Naive thymus-derived CD4-positive, alpha-beta T cell (primary cell): ENCODE measurements at regions not wholly inside any gene's neighbourhood (a gene's known extent, or its start where the extent isn't known, plus 50 kb on each side); places are given as distances from the start of the nearest gene placed in this dataset.

Source experiments
- ATAC-seq: fragments of 150-1000 bp; cut with Tn5 transposase; 2 replicates; pipeline ENCODE4 v1.10.0; 2021; ENCODE audit warnings: mild to moderate bottlenecking, moderate library complexity
- CTCF ChIA-PET: fragments of 350-600 bp; sonication (Branson Sonifier 250); formaldehyde crosslinking; loops from one replicate; lab custom pipeline; 2021; ENCODE audit warnings: antibody characterized with exemption; lab: Charles Lee
- POLR2A ChIA-PET: fragments of 350-600 bp; sonication (Branson Sonifier 250); formaldehyde crosslinking; loops from one replicate; lab custom pipeline; 2021; ENCODE audit warnings: antibody characterized with exemption, inconsistent platforms; lab: Charles Lee
- DNase-seq, 9 donors: peaks; one replicate each; pipeline versions ENCODE4 v3.0.0 to v3.0.0-alpha.2; 2020 to 2022; ENCODE audit warnings: mixed read lengths in 1 of 9
- H3K27ac ChIP-seq: one replicate; pipeline ENCODE4 v1.7.0; 2013; ENCODE audit warnings: mild to moderate bottlenecking, low read depth, low read length, moderate library complexity
- H3K27me3 ChIP-seq, 2 donors: one replicate each; pipeline ENCODE4 v1.7.0; 2013; ENCODE audit warnings: low read length in 2 of 2, mild to moderate bottlenecking in 2 of 2, moderate library complexity in 2 of 2; ENCODE audit not compliant: control insufficient read depth in 2 of 2, insufficient read depth in 2 of 2
- H3K36me3 ChIP-seq, 3 experiments: 1 replicate in 2 of 3; 2 replicates in 1 of 3; pipeline ENCODE4 v1.7.0; 2013; ENCODE audit warnings: low read length in 3 of 3, mild to moderate bottlenecking in 3 of 3, moderate library complexity in 1 of 3; ENCODE audit not compliant: insufficient read depth in 3 of 3, control insufficient read depth in 2 of 3
- H3K4me1 ChIP-seq, 2 donors: one replicate each; pipeline ENCODE4 v1.7.0; 2013; ENCODE audit warnings: low read length in 2 of 2, mild to moderate bottlenecking in 2 of 2, moderate library complexity in 1 of 2; ENCODE audit not compliant: control insufficient read depth in 2 of 2, insufficient read depth in 2 of 2
- H3K4me3 ChIP-seq: 2 replicates; pipeline ENCODE4 v1.7.0; 2013; ENCODE audit warnings: mild to moderate bottlenecking, low read length
- H3K9me3 ChIP-seq, 3 experiments: 1 replicate in 2 of 3; 2 replicates in 1 of 3; pipeline ENCODE4 v1.7.0; 2013; ENCODE audit warnings: low read length in 3 of 3; ENCODE audit not compliant: control insufficient read depth in 2 of 3
- H3K27ac Mint-ChIP-seq, 9 donors: one replicate each; pipeline ENCODE4 v1.8.0; 2020 to 2022; ENCODE audit warnings: mixed read lengths in 9 of 9, mild to moderate bottlenecking in 8 of 9, moderate library complexity in 5 of 9, inconsistent platforms in 2 of 9
- H3K27me3 Mint-ChIP-seq, 5 donors: one replicate each; pipeline ENCODE4 v1.8.0; 2021 to 2022; ENCODE audit warnings: mixed read lengths in 5 of 5, mild to moderate bottlenecking in 1 of 5
- H3K36me3 Mint-ChIP-seq, 5 donors: one replicate each; pipeline ENCODE4 v1.8.0; 2020 to 2022; ENCODE audit warnings: mixed read lengths in 5 of 5, mild to moderate bottlenecking in 3 of 5, inconsistent platforms in 1 of 5
- H3K4me1 Mint-ChIP-seq, 7 donors: one replicate each; pipeline ENCODE4 v1.8.0; 2020 to 2022; ENCODE audit warnings: mixed read lengths in 7 of 7, mild to moderate bottlenecking in 3 of 7, inconsistent platforms in 1 of 7
- H3K4me3 Mint-ChIP-seq, 10 donors: one replicate each; pipeline ENCODE4 v1.8.0; 2020 to 2022; ENCODE audit warnings: mild to moderate bottlenecking in 10 of 10, mixed read lengths in 10 of 10, moderate library complexity in 6 of 10, inconsistent platforms in 2 of 10
- H3K9me3 Mint-ChIP-seq, 11 donors: one replicate each; pipeline ENCODE4 v1.8.0; 2020 to 2022; ENCODE audit warnings: mixed read lengths in 11 of 11, mild to moderate bottlenecking in 4 of 11, inconsistent platforms in 1 of 11, moderate library complexity in 1 of 11
- intact Hi-C, 2 donors: fragments of 100-400 bp; cut with micrococcal nuclease; formaldehyde crosslinking; loops; one replicate each; pipeline ENCODE4 v1.15.1; 2023

DNA sequence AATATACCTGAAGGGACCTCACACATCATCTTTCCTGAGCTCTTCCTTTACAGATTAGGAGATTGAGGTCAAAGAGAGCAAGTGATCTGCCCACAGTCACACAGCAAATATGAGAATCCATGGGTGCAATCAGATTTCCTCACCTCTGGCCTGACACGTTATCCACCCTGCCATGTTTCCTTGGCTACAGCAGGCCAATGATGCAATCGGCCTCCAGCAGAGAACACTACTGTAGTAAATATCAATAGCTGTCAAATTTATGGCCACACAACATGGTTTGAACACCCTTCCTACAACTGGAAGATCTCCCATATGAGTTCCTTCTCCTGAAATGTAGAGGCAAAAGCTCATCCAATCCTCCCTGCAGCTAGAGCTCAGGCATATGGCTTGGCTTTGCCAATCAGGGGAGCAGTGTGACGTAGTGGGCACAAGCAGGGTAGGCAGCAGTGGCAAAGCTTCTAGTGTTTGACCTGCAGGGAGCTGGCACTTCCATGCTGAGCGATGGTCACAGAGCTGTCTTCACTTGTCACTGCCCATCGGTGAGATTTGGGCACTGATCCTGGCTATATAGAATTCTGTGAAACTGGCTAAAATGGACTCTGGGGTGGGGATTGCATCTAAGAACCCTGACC lies 271.3 kb downstream of the TJP1 start:
- Histone ChIP-seq H3K9me3 (peaks cover 0 to 4% (median 0%) of the 10 kb centered on the region in 3 experiments), H3K4me1 (no peaks in the 10 kb centered on the region), H3K4me3 (no peak overlapping the region), H3K36me3 (no peaks in the 10 kb centered on the region), H3K27ac (no peak overlapping the region), H3K27me3 (no peaks in the 10 kb centered on the region)
- Mint-ChIP-seq H3K4me1 (no peaks in the 10 kb centered on the region), H3K9me3 (peaks cover 3 to 15% (median 6%) of the 10 kb centered on the region in 11 donors), H3K36me3 (peaks cover 0 to 4% (median 0%) of the 10 kb centered on the region in 5 donors), H3K27me3 (peaks cover 0 to 45% (median 17%) of the 10 kb centered on the region in 5 donors), H3K27ac (no peak overlapping the region), H3K4me3 (no peak overlapping the region)
- no peak for DNase-seq
- no peak for ATAC-seq
- intact Hi-C loops = no loop called here
- ChIA-PET CTCF (no interaction called here), POLR2A (no interaction called here)

- ATAC-seq = no peak
- no peak overlapping the region for H3K4me3 ChIP-seq
- no peaks in the 10 kb centered on the region for H3K4me1 Mint-ChIP-seq
- H3K27ac Mint-ChIP-seq = no peak overlapping the region
- no peak overlapping the region for H3K4me3 Mint-ChIP-seq
- no peaks in the 10 kb centered on the region for H3K36me3 ChIP-seq
- DNase-seq = no peak
- H3K36me3 Mint-ChIP-seq = peaks cover 0 to 7% (median 0%) of the 10 kb centered on the region in 5 donors
- ChIA-PET POLR2A (no interaction called here), CTCF (no interaction called here)
- no peaks in the 10 kb centered on the region for H3K27me3 ChIP-seq
- intact Hi-C loops = no loop called here
- peaks cover 5 to 29% (median 10%) of the 10 kb centered on the region in 11 donors for H3K9me3 Mint-ChIP-seq
- H3K27me3 Mint-ChIP-seq = peaks cover 0 to 33% (median 22%) of the 10 kb centered on the region in 5 donors
- H3K4me1 ChIP-seq = no peaks in the 10 kb centered on the region
- no peak overlapping the region for H3K27ac ChIP-seq
- H3K9me3 ChIP-seq = peaks cover 0 to 4% (median 0%) of the 10 kb centered on the region in 3 experiments
Observed at GRCh38 chr15:29548006-29548405, 274.3 kb downstream of the TJP1 start.

GRCh38 chr15:29544513-29545128 lies 275.0 kb upstream of the NSMCE3 start:
- ATAC-seq = no peak
- CTCF ChIA-PET = interaction anchor here (1.0 kb wide), 1 partner anchor 125 kb away, joined by 3 read pairs; no protein-coding TSS in a partner anchor
- Histone ChIP-seq H3K27ac (no peak overlapping the region), H3K4me1 (no peaks in the 10 kb centered on the region), H3K9me3 (peaks cover 0 to 4% (median 0%) of the 10 kb centered on the region in 3 experiments), H3K27me3 (no peaks in the 10 kb centered on the region), H3K36me3 (no peaks in the 10 kb centered on the region), H3K4me3 (no peak overlapping the region)
- intact Hi-C loops = no loop called here
- POLR2A ChIA-PET = no interaction called here
- H3K27me3 Mint-ChIP-seq = peaks cover 0 to 25% (median 22%) of the 10 kb centered on the region in 5 donors
- DNase-seq = no peak
- peaks cover 0 to 7% (median 0%) of the 10 kb centered on the region in 5 donors for H3K36me3 Mint-ChIP-seq
- H3K9me3 Mint-ChIP-seq = peaks cover 4 to 32% (median 10%) of the 10 kb centered on the region in 11 donors
- no peak overlapping the region for H3K4me3 Mint-ChIP-seq
- no peak overlapping the region for H3K27ac Mint-ChIP-seq
- no peaks in the 10 kb centered on the region for H3K4me1 Mint-ChIP-seq

DNA sequence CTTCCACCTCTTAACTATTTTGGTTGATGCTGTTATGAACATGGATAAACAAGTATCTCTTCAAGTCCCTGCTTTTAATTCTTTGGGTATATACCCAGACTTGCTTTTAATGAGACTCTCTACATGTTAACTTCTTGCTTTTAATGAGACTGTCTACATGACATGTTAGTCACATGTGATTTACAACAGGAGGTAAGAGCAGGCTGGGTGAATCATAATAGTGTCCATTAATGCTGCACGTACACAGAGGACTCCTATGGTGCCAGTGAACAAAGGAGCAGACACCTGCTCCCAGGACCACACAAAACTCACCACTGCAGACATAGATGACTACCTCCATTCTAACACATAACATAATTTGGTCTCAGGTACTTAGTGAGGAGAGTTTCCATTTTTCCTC lies 273.4 kb upstream of the NSMCE3 start:
- POLR2A ChIA-PET = no interaction called here
- Histone ChIP-seq H3K27me3 (no peaks in the 10 kb centered on the region), H3K9me3 (peaks cover 0 to 4% (median 0%) of the 10 kb centered on the region in 3 experiments), H3K36me3 (no peaks in the 10 kb centered on the region), H3K4me3 (no peak overlapping the region), H3K27ac (no peak overlapping the region), H3K4me1 (no peaks in the 10 kb centered on the region)
- Mint-ChIP-seq H3K27ac (no peak overlapping the region), H3K27me3 (peaks cover 0 to 30% (median 22%) of the 10 kb centered on the region in 5 donors), H3K9me3 (peaks cover 4 to 32% (median 9%) of the 10 kb centered on the region in 11 donors), H3K4me1 (no peaks in the 10 kb centered on the region), H3K36me3 (peaks cover 0 to 7% (median 0%) of the 10 kb centered on the region in 5 donors), H3K4me3 (no peak overlapping the region)
- intact Hi-C loops = no loop called here
- CTCF ChIA-PET = no interaction called here
- no peak for DNase-seq
- ATAC-seq = no peak

- Mint-ChIP-seq H3K27me3 (peaks cover 0 to 39% (median 19%) of the 10 kb centered on the region in 5 donors), H3K4me1 (no peaks in the 10 kb centered on the region), H3K27ac (no peak overlapping the region), H3K4me3 (no peak overlapping the region), H3K36me3 (peaks cover 0 to 7% (median 0%) of the 10 kb centered on the region in 5 donors), H3K9me3 (peaks cover 3 to 22% (median 8%) of the 10 kb centered on the region in 11 donors)
- CTCF ChIA-PET = no interaction called here
- intact Hi-C loops = no loop called here
- Histone ChIP-seq H3K4me3 (no peak overlapping the region), H3K4me1 (no peaks in the 10 kb centered on the region), H3K9me3 (peaks cover 0 to 3% (median 0%) of the 10 kb centered on the region in 3 experiments), H3K27ac (no peak overlapping the region), H3K36me3 (no peaks in the 10 kb centered on the region), H3K27me3 (no peaks in the 10 kb centered on the region)
- ATAC-seq (no peak), DNase-seq (no peak)
- POLR2A ChIA-PET = no interaction called here
Observed at GRCh38 chr15:29541309-29541708, 271.7 kb upstream of the NSMCE3 start.

DNA sequence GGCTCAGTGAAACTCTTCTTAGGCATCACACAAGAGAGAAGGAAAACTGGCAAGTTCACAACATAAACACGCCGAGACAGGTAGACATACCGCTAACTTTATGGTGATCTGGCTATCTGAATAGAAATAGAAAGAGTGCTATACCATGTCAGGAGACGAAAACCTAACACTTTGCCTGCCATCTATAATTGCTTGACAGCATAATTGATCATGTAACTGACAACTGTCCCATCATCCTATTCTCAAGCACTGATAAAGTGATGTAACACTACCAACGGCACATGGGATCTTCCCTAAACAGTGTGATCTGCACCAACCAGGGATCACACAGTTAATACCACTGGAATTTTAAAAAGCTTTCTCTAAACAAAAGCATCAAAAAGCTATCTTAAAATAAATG lies 270.9 kb upstream of the NSMCE3 start:
- Mint-ChIP-seq H3K27ac (no peak overlapping the region), H3K9me3 (peaks cover 0 to 14% (median 1%) of the 10 kb centered on the region in 11 donors), H3K27me3 (peaks cover 0 to 35% (median 19%) of the 10 kb centered on the region in 5 donors), H3K4me1 (no peaks in the 10 kb centered on the region), H3K36me3 (no peaks in the 10 kb centered on the region), H3K4me3 (no peak overlapping the region)
- Histone ChIP-seq H3K4me3 (no peak overlapping the region), H3K9me3 (no peaks in the 10 kb centered on the region), H3K27me3 (no peaks in the 10 kb centered on the region), H3K36me3 (no peaks in the 10 kb centered on the region), H3K4me1 (no peaks in the 10 kb centered on the region), H3K27ac (no peak overlapping the region)
- ATAC-seq (no peak), DNase-seq (no peak)
- intact Hi-C loops = no loop called here
- CTCF ChIA-PET = no interaction called here
- POLR2A ChIA-PET = no interaction called here
